Osteoblast (primary cell): ENCODE measurements at regions not wholly inside any gene's neighbourhood (a gene's known extent, or its start where the extent isn't known, plus 50 kb on each side); places are given as distances from the start of the nearest gene placed in this dataset.

ENCODE experiments used
- DNase-seq: peaks from one replicate; pipeline ENCODE4 v3.0.0; 2011; ENCODE audit warnings: low spot score, mixed read lengths; ENCODE audit not compliant: insufficient read length; ENCODE audit errors: missing footprints
- H2AFZ ChIP-seq: 2 replicates; pipeline ENCODE4 v1.6.0; 2011; ENCODE audit warnings: mild to moderate bottlenecking, low read length
- H3K27ac ChIP-seq: 2 replicates; pipeline ENCODE4 v1.5.1; 2011; ENCODE audit warnings: mild to moderate bottlenecking, low read depth, low read length, moderate library complexity
- H3K27me3 ChIP-seq: 2 replicates; pipeline ENCODE4 v1.6.0; 2012; ENCODE audit warnings: mild to moderate bottlenecking, control low read depth, inconsistent platforms, low read length, moderate library complexity; ENCODE audit not compliant: insufficient read depth
- H3K36me3 ChIP-seq: 2 replicates; pipeline ENCODE4 v1.5.1; 2011; ENCODE audit warnings: mild to moderate bottlenecking, low read length, control low read depth, moderate library complexity; ENCODE audit not compliant: insufficient read depth
- H3K4me1 ChIP-seq: 2 replicates; pipeline ENCODE4 v1.5.1; 2011; ENCODE audit warnings: mild to moderate bottlenecking, low read length, control low read depth, moderate library complexity; ENCODE audit not compliant: insufficient read depth
- H3K4me2 ChIP-seq: 2 replicates; pipeline ENCODE4 v1.6.0; 2011; ENCODE audit warnings: mild to moderate bottlenecking, low read length; ENCODE audit not compliant: insufficient read depth
- H3K4me3 ChIP-seq: fragments of 200-600 bp; sonication (generic); 3 replicates; pipeline ENCODE4 v1.5.1; 2012; ENCODE audit warnings: mild to moderate bottlenecking, low read length, inconsistent platforms; ENCODE audit not compliant: insufficient read depth
- H3K79me2 ChIP-seq: 2 replicates; pipeline ENCODE4 v1.6.0; 2012; ENCODE audit warnings: mild to moderate bottlenecking, low read length, control low read depth, inconsistent platforms; ENCODE audit not compliant: insufficient read depth
- H3K9me3 ChIP-seq: 2 replicates; pipeline ENCODE4 v1.5.1; 2011; ENCODE audit warnings: low read depth, low read length, control low read depth
- H4K20me1 ChIP-seq: 2 replicates; pipeline ENCODE4 v1.6.0; 2012; ENCODE audit warnings: mild to moderate bottlenecking, low read length, control low read depth; ENCODE audit not compliant: insufficient read depth
- TF ChIP-seq, protein P1 (sequence below): IDR thresholded peaks from 2 replicates; pipeline ENCODE4 v1.5.1; 2011; ENCODE audit warnings: mild to moderate bottlenecking, low read depth, low read length, moderate library complexity; ENCODE audit errors: extremely low read depth

DNA sequence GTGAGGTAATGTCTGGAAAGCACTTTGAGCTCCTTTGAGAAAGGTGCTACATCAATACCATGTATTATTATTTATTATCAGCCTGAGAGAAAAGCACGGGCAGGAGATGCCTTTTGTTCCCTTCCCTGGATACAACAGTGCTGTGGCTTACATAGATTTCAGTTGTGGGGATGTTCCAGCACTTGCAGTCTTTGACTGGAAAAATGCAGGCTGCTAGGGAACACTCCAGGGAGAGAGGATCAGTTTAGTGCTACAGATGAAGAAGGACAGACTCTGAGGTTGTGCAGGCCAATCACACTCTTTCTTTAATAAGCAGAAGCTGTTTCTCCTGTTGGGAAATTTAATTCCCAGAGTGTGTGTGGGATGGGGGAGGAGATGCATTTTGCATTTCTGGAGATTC, 94.5 kb upstream of the OBI1 start:
- Histone ChIP-seq H4K20me1 (no peaks in the 10 kb centered on the region), H2AFZ (no peak overlapping the region), H3K36me3 (no peaks in the 10 kb centered on the region), H3K4me2 (no peak overlapping the region), H3K27me3 (no peaks in the 10 kb centered on the region), H3K4me1 (no peaks in the 10 kb centered on the region), H3K9me3 (no peaks in the 10 kb centered on the region), H3K79me2 (no peaks in the 10 kb centered on the region), H3K4me3 (no peak overlapping the region), H3K27ac (no peak overlapping the region)
- peak; percentile 49 for DNase-seq
- TF ChIP-seq, protein P1, sequence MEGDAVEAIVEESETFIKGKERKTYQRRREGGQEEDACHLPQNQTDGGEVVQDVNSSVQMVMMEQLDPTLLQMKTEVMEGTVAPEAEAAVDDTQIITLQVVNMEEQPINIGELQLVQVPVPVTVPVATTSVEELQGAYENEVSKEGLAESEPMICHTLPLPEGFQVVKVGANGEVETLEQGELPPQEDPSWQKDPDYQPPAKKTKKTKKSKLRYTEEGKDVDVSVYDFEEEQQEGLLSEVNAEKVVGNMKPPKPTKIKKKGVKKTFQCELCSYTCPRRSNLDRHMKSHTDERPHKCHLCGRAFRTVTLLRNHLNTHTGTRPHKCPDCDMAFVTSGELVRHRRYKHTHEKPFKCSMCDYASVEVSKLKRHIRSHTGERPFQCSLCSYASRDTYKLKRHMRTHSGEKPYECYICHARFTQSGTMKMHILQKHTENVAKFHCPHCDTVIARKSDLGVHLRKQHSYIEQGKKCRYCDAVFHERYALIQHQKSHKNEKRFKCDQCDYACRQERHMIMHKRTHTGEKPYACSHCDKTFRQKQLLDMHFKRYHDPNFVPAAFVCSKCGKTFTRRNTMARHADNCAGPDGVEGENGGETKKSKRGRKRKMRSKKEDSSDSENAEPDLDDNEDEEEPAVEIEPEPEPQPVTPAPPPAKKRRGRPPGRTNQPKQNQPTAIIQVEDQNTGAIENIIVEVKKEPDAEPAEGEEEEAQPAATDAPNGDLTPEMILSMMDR, result no peak

DNA sequence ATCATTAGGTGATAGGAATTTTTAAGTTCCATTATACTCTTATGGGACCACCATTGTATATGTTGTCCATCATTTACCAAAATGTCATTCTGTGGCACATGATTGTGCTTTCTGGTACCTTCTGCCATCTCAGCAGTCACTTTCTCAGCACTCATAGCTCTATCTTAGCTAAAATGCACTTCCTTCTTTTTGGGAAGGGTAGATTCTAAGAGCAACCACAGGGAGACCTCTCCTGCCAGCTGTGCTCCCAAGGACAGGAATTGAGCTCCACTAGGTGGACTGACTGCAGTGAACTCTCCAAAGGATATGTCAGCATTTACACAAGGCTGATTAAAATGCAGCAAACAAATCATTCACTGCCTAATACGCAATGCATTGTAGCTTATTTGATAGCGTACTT, 91.8 kb upstream of the OBI1 start:
- TF ChIP-seq, protein P1, result no peak
- no peak overlapping the region for H3K4me2 ChIP-seq
- no peaks in the 10 kb centered on the region for H3K4me1 ChIP-seq
- no peaks in the 10 kb centered on the region for H4K20me1 ChIP-seq
- H3K27me3 ChIP-seq, result no peaks in the 10 kb centered on the region
- DNase-seq, result no peak
- H3K4me3 ChIP-seq, result no peak overlapping the region
- H3K36me3 ChIP-seq, result no peaks in the 10 kb centered on the region
- no peak overlapping the region for H2AFZ ChIP-seq
- no peaks in the 10 kb centered on the region for H3K9me3 ChIP-seq
- H3K79me2 ChIP-seq, result no peaks in the 10 kb centered on the region
- H3K27ac ChIP-seq, result no peak overlapping the region

DNA sequence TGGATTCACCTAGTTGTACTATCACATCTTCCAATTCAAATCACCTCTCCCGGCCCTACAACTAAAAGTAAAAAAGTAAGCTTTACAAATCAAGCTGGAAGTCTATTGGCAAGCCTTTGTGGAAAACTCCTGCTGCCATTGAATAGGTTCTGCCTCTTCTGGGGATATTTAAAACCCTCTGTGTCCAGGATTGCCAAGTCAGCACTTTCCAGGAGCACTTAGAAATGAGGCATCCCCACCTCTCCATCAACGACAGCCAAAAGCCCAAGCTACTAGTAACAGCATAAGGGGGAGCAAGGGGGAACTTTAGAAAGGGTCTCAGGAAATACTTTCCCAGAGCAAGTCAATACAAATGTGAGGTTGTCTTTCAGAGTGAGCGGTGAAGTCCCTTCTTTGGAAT, 85.0 kb upstream of the OBI1 start:
- no peak for DNase-seq
- H3K4me2 ChIP-seq, result no peak overlapping the region
- H2AFZ ChIP-seq, result no peak overlapping the region
- H4K20me1 ChIP-seq, result no peaks in the 10 kb centered on the region
- H3K36me3 ChIP-seq, result no peaks in the 10 kb centered on the region
- H3K27ac ChIP-seq, result no peak overlapping the region
- no peaks in the 10 kb centered on the region for H3K27me3 ChIP-seq
- no peaks in the 10 kb centered on the region for H3K9me3 ChIP-seq
- H3K4me1 ChIP-seq, result no peaks in the 10 kb centered on the region
- H3K4me3 ChIP-seq, result no peak overlapping the region
- TF ChIP-seq, protein P1, result no peak
- no peaks in the 10 kb centered on the region for H3K79me2 ChIP-seq

DNA sequence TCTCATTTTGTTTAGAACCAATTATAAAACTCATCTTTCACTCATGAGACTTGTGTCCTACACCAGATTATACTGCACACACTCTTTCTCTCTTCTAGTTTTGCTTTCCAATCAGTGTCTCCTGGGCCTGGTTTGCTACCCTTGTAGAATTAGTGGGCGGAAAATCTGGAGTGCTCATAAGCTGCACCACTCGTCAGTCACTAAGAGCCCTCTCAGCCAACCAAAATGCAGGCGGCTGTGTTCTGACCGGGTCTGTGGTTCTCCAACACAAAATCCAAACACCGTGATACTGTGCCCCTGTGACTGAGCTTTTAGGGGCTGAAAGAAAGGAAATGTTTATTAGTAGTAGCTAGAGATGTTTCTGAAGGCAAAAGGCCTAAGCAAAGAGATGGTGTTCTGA, 83.7 kb upstream of the OBI1 start:
- Histone ChIP-seq H3K27me3 (no peaks in the 10 kb centered on the region), H3K36me3 (no peaks in the 10 kb centered on the region), H3K79me2 (no peaks in the 10 kb centered on the region), H2AFZ (no peak overlapping the region), H3K4me3 (no peak overlapping the region), H4K20me1 (no peaks in the 10 kb centered on the region), H3K9me3 (no peaks in the 10 kb centered on the region), H3K27ac (no peak overlapping the region), H3K4me2 (no peak overlapping the region), H3K4me1 (no peaks in the 10 kb centered on the region)
- DNase-seq, result no peak
- TF ChIP-seq, protein P1, result no peak
